Mesenchymal stem cell (in vitro differentiated cells and primary cell): ENCODE measurements at regions not wholly inside any gene's neighbourhood (a gene's known extent, or its start where the extent isn't known, plus 50 kb on each side); places are given as distances from the start of the nearest gene placed in this dataset.

Experiments
- DNase-seq: peaks from one replicate; pipeline ENCODE4 v3.0.0-alpha.2; 2013
- H2AFZ ChIP-seq: one replicate; pipeline ENCODE4 v1.6.1; 2013; ENCODE audit warnings: low read depth, mild to moderate bottlenecking, control low read depth, inconsistent platforms, low read length, moderate library complexity
- H2AK5ac ChIP-seq: 2 replicates; pipeline ENCODE4 v1.6.1; 2013; ENCODE audit warnings: low read length, moderate library complexity, mild to moderate bottlenecking, inconsistent platforms; ENCODE audit not compliant: severe bottlenecking
- H2BK120ac ChIP-seq: one replicate; pipeline ENCODE4 v1.6.1; 2013; ENCODE audit warnings: low read depth, mild to moderate bottlenecking, inconsistent platforms, low read length, moderate library complexity
- H2BK12ac ChIP-seq, 2 experiments: one replicate each; pipeline ENCODE4 v1.6.1; 2013; ENCODE audit warnings: inconsistent platforms in 2 of 2, low read length in 2 of 2, mild to moderate bottlenecking in 2 of 2, moderate library complexity in 2 of 2, control low read depth in 1 of 2
- H2BK15ac ChIP-seq: one replicate; pipeline ENCODE4 v1.6.1; 2013; ENCODE audit warnings: mild to moderate bottlenecking, low read depth, inconsistent platforms; ENCODE audit not compliant: poor library complexity, severe bottlenecking
- H2BK5ac ChIP-seq: 2 replicates; pipeline ENCODE4 v1.6.1; 2013; ENCODE audit warnings: low read depth, mild to moderate bottlenecking, low read length, control low read depth, inconsistent platforms; ENCODE audit not compliant: poor library complexity, severe bottlenecking
- H3K14ac ChIP-seq, 2 experiments: one replicate each; pipeline ENCODE4 v1.6.1; 2013; ENCODE audit warnings: inconsistent platforms in 2 of 2, low read length in 2 of 2, control low read depth in 1 of 2, mild to moderate bottlenecking in 1 of 2, moderate library complexity in 1 of 2
- H3K18ac ChIP-seq, 2 experiments: one replicate each; pipeline ENCODE4 v1.6.1; 2013; ENCODE audit warnings: inconsistent platforms in 2 of 2, low read length in 2 of 2, control low read depth in 1 of 2, low read depth in 1 of 2, mild to moderate bottlenecking in 1 of 2
- H3K23ac ChIP-seq, 2 experiments: one replicate each; pipeline ENCODE4 v1.6.1; 2013; ENCODE audit warnings: inconsistent platforms in 2 of 2, low read length in 2 of 2, mild to moderate bottlenecking in 2 of 2, moderate library complexity in 2 of 2, control low read depth in 1 of 2
- H3K27ac ChIP-seq: 2 replicates; pipeline ENCODE4 v1.5.1; 2013; ENCODE audit warnings: mild to moderate bottlenecking, moderate library complexity, low read length, control low read depth, inconsistent platforms; ENCODE audit not compliant: poor library complexity, severe bottlenecking
- H3K27me3 ChIP-seq, 2 experiments: 2 replicates each; pipeline versions ENCODE4 v1.6.1 to v1.7.0; 2013; ENCODE audit warnings: low read length in 2 of 2, mild to moderate bottlenecking in 2 of 2, moderate library complexity in 2 of 2, control low read depth in 1 of 2, inconsistent platforms in 1 of 2; ENCODE audit not compliant: control insufficient read depth in 1 of 2, insufficient read depth in 1 of 2
- H3K36me3 ChIP-seq, 2 experiments: 2 replicates each; pipeline versions ENCODE4 v1.6.1 to v1.7.0; 2013; ENCODE audit warnings: low read length in 2 of 2, control low read depth in 1 of 2, inconsistent platforms in 1 of 2, low read depth in 1 of 2, mild to moderate bottlenecking in 1 of 2; ENCODE audit not compliant: insufficient read depth in 2 of 2, control insufficient read depth in 1 of 2
- H3K4ac ChIP-seq, 2 experiments: one replicate each; pipeline ENCODE4 v1.6.1; 2013; ENCODE audit warnings: inconsistent platforms in 2 of 2, low read length in 2 of 2, mild to moderate bottlenecking in 2 of 2, moderate library complexity in 2 of 2, control low read depth in 1 of 2, low read depth in 1 of 2
- H3K4me1 ChIP-seq: 2 replicates; pipeline ENCODE4 v1.6.1; 2013; ENCODE audit warnings: low read depth, low read length, control low read depth; ENCODE audit not compliant: control insufficient read depth, insufficient read depth
- H3K4me2 ChIP-seq: 2 replicates; pipeline ENCODE4 v1.6.1; 2013; ENCODE audit warnings: low read length, mild to moderate bottlenecking, inconsistent platforms; ENCODE audit not compliant: poor library complexity, severe bottlenecking
- H3K4me3 ChIP-seq, 2 experiments: 2 replicates each; pipeline versions ENCODE4 v1.5.1 to v1.7.0; 2013; ENCODE audit warnings: low read length in 2 of 2, mild to moderate bottlenecking in 2 of 2, control low read depth in 1 of 2, low read depth in 1 of 2; ENCODE audit not compliant: insufficient read depth in 1 of 2
- H3K79me1 ChIP-seq: replicated peaks from 2 replicates; pipeline ENCODE4 v1.6.1; 2013; ENCODE audit warnings: mild to moderate bottlenecking, control low read depth, low read length, inconsistent platforms; ENCODE audit not compliant: poor library complexity, severe bottlenecking
- H3K9ac ChIP-seq: 2 replicates; pipeline ENCODE4 v1.7.0; 2013; ENCODE audit warnings: mild to moderate bottlenecking, low read length, moderate library complexity
- H3K9me3 ChIP-seq: 2 replicates; pipeline ENCODE4 v1.7.0; 2013; ENCODE audit warnings: mild to moderate bottlenecking, low read length; ENCODE audit not compliant: control insufficient read depth
- H4K8ac ChIP-seq: one replicate; pipeline ENCODE4 v1.6.1; 2013; ENCODE audit warnings: inconsistent platforms, mild to moderate bottlenecking, low read length, moderate library complexity
- H4K91ac ChIP-seq: one replicate; pipeline ENCODE4 v1.6.1; 2013; ENCODE audit warnings: mild to moderate bottlenecking, low read length, inconsistent platforms
- WGBS: methylation state at CpG from one replicate; pipeline ENCODE4 v1.1.7; 2013; ENCODE audit warnings: mixed read lengths; 5-methylcytosine and 5-hydroxymethylcytosine counted together

GRCh38 chr12:93181409-93181965, 196.2 kb upstream of the NUDT4 start:
- Histone ChIP-seq H3K14ac (no peak overlapping the region), H3K9me3 (no peaks in the 10 kb centered on the region), H4K8ac (no peak overlapping the region), H3K4me1 (no peaks in the 10 kb centered on the region), H2AFZ (no peak overlapping the region), H3K4me2 (no peak overlapping the region), H3K27ac (no peak overlapping the region), H3K4ac (peak overlapping the region in 1 of 2 experiments; percentile 67), H3K18ac (no peak overlapping the region), H3K9ac (no peak overlapping the region), H3K27me3 (no peaks in the 10 kb centered on the region), H2BK120ac (no peak overlapping the region), H4K91ac (no peak overlapping the region), H3K23ac (no peak overlapping the region), H2AK5ac (peak overlapping the region; percentile 10), H2BK5ac (no peak overlapping the region), H2BK15ac (no peak overlapping the region), H3K4me3 (no peak overlapping the region), H3K36me3 (no peaks in the 10 kb centered on the region), H3K79me1 (no peaks in the 10 kb centered on the region), H2BK12ac (peak overlapping the region; percentile 38 to 55)
- no peak for DNase-seq
- WGBS, result 100% methylated on average over 1 of the region's 4 CpGs

- Histone ChIP-seq H2AK5ac (no peak overlapping the region), H3K9ac (peak overlapping the region; percentile 36), H3K4me1 (no peaks in the 10 kb centered on the region), H3K4me2 (no peak overlapping the region), H3K27ac (no peak overlapping the region), H3K23ac (no peak overlapping the region), H3K18ac (peak overlapping the region; percentile 12 to 74), H3K4ac (peak overlapping the region in 1 of 2 experiments; percentile 38), H2BK120ac (peak overlapping the region; percentile 22), H2BK15ac (no peak overlapping the region), H2BK12ac (peak overlapping the region; percentile 68 to 86), H2AFZ (peak overlapping the region; percentile 69), H2BK5ac (no peak overlapping the region), H3K79me1 (no peaks in the 10 kb centered on the region), H3K36me3 (no peaks in the 10 kb centered on the region), H4K91ac (peak overlapping the region; percentile 0), H3K27me3 (no peaks in the 10 kb centered on the region), H3K4me3 (no peak overlapping the region), H4K8ac (no peak overlapping the region), H3K9me3 (no peaks in the 10 kb centered on the region), H3K14ac (peak overlapping the region in 1 of 2 experiments; percentile 26)
- peak; percentile 43 for DNase-seq
- WGBS, result 51% methylated on average over 4 of the region's 5 CpGs
Measured at GRCh38 chr12:93183940-93184671, 193.6 kb upstream of the NUDT4 start.

DNA sequence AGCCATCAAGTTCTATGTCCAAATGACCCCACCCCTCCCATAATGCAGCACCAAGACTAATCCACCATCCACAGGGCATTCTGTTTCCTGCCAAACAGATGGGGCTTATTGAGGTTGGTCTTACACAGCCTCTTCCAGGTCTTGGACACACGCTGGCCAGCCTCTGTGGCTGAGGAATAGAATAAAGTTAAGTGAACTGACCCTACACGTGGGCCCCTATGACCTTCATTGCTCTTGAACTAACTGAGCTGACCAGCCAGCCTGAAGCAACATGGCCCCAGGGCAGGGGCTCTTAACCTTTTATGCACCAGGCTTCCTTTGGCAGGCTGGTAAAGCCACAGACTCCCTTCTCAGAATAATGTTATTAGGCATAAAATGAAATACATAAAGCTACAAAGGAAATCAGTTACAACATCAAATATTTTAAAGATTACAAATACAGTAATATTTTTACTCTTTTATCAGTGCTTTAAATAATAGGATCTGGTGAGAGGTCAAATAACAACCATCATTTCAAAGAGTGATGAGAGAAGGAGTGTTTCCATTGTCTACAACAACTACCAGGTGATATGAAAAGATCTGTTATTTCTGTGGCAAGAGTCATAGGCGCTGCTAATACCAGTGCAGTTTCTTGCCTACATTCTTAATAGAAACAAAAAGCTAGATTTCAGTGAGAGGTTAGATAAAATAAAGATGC, 192.9 kb upstream of the NUDT4 start:
- DNase-seq, result no peak
- WGBS, result 37% methylated on average over 2 of the region's 3 CpGs
- H3K4me2 ChIP-seq, result no peak overlapping the region
- H3K36me3 ChIP-seq, result no peaks in the 10 kb centered on the region
- no peaks in the 10 kb centered on the region for H3K79me1 ChIP-seq
- no peak overlapping the region for H2BK15ac ChIP-seq
- H3K23ac ChIP-seq, result no peak overlapping the region
- no peak overlapping the region for H3K4ac ChIP-seq
- no peak overlapping the region for H3K14ac ChIP-seq
- H3K9me3 ChIP-seq, result no peaks in the 10 kb centered on the region
- no peaks in the 10 kb centered on the region for H3K4me1 ChIP-seq
- H3K18ac ChIP-seq, result peak overlapping the region; percentile 70 to 76
- H2AFZ ChIP-seq, result no peak overlapping the region
- H4K8ac ChIP-seq, result no peak overlapping the region
- no peak overlapping the region for H2BK5ac ChIP-seq
- no peak overlapping the region for H2BK120ac ChIP-seq
- peak overlapping the region; percentile 38 to 49 for H2BK12ac ChIP-seq
- H3K27me3 ChIP-seq, result no peaks in the 10 kb centered on the region
- peak overlapping the region; percentile 36 for H3K9ac ChIP-seq
- H4K91ac ChIP-seq, result no peak overlapping the region
- no peak overlapping the region for H2AK5ac ChIP-seq
- no peak overlapping the region for H3K4me3 ChIP-seq
- H3K27ac ChIP-seq, result no peak overlapping the region

GRCh38 chr12:93185369-93185741, 192.4 kb upstream of the NUDT4 start:
- no peak overlapping the region for H4K8ac ChIP-seq
- H2BK5ac ChIP-seq, result no peak overlapping the region
- no peak overlapping the region for H2AFZ ChIP-seq
- peak overlapping the region in 1 of 2 experiments; percentile 13 for H3K18ac ChIP-seq
- H3K27ac ChIP-seq, result no peak overlapping the region
- no peaks in the 10 kb centered on the region for H3K9me3 ChIP-seq
- H4K91ac ChIP-seq, result no peak overlapping the region
- WGBS, result 97% methylated on average over 2 of the region's 2 CpGs
- H3K27me3 ChIP-seq, result no peaks in the 10 kb centered on the region
- no peak overlapping the region for H3K4me3 ChIP-seq
- no peak overlapping the region for H2AK5ac ChIP-seq
- no peak overlapping the region for H2BK15ac ChIP-seq
- no peak overlapping the region for H3K4ac ChIP-seq
- H3K79me1 ChIP-seq, result no peaks in the 10 kb centered on the region
- H3K23ac ChIP-seq, result no peak overlapping the region
- no peaks in the 10 kb centered on the region for H3K36me3 ChIP-seq
- no peak overlapping the region for H3K4me2 ChIP-seq
- H2BK120ac ChIP-seq, result no peak overlapping the region
- no peaks in the 10 kb centered on the region for H3K4me1 ChIP-seq
- DNase-seq, result no peak
- H2BK12ac ChIP-seq, result no peak overlapping the region
- no peak overlapping the region for H3K14ac ChIP-seq
- no peak overlapping the region for H3K9ac ChIP-seq
